Non-pigmented ciliary epithelial cell (primary cell): ENCODE measurements at regions not wholly inside any gene's neighbourhood (a gene's known extent, or its start where the extent isn't known, plus 50 kb on each side); places are given as distances from the start of the nearest gene placed in this dataset.
"Not testable (repeated sequence)": the region's sequence is repeated elsewhere in the genome, so short reads cannot be mapped to it uniquely, and the experiment has no call there.

Source experiments
- DNase-seq: peaks from one replicate; pipeline ENCODE4 v3.0.0-alpha.2; 2010; ENCODE audit warnings: low read depth

- no peak for DNase-seq
Observed at GRCh38 chr18:8882632-8883408, 177.5 kb downstream of the MTCL1 start.

GRCh38 chr18:8883409-8883668 is 178.0 kb downstream of the MTCL1 start:
- DNase-seq = no peak

GRCh38 chr18:8887877-8888276 is 182.5 kb downstream of the MTCL1 start:
- not testable (repeated sequence) for DNase-seq

GRCh38 chr18:8889489-8889888 is 184.1 kb downstream of the MTCL1 start:
- peak; percentile 36 for DNase-seq

GRCh38 chr18:8890503-8890902 is 185.1 kb downstream of the MTCL1 start:
- DNase-seq = not testable (repeated sequence)

- DNase-seq = peak; percentile 90
Observed at GRCh38 chr18:8890957-8891464, 185.7 kb downstream of the MTCL1 start.

GRCh38 chr18:8893221-8893620 is 187.9 kb downstream of the MTCL1 start:
- DNase-seq = no peak

GRCh38 chr18:8893628-8894231 is 188.4 kb downstream of the MTCL1 start:
- DNase-seq = no peak

- DNase-seq = no peak
Observed at GRCh38 chr18:8894823-8895222, 189.5 kb downstream of the MTCL1 start.

- no peak for DNase-seq
Observed at GRCh38 chr18:8895341-8895740, 190.0 kb downstream of the MTCL1 start.

- peak; percentile 19 for DNase-seq
Observed at GRCh38 chr18:8895987-8896619, 190.7 kb downstream of the MTCL1 start.

GRCh38 chr18:8899000-8899399 is 193.6 kb downstream of the MTCL1 start:
- no peak for DNase-seq

GRCh38 chr18:8900552-8900951 is 195.2 kb downstream of the MTCL1 start:
- DNase-seq = no peak

- no peak for DNase-seq
Observed at GRCh38 chr18:8901019-8901418, 195.7 kb downstream of the MTCL1 start.

GRCh38 chr18:8904316-8904715 is 198.2 kb upstream of the NDUFV2 start:
- no peak for DNase-seq

GRCh38 chr18:8908792-8909510 is 193.5 kb upstream of the NDUFV2 start:
- no peak for DNase-seq

GRCh38 chr18:8910186-8910822 is 192.2 kb upstream of the NDUFV2 start:
- no peak for DNase-seq

- DNase-seq = no peak
Observed at GRCh38 chr18:8910843-8911242, 191.7 kb upstream of the NDUFV2 start.

- no peak for DNase-seq
Observed at GRCh38 chr18:8911408-8912340, 190.8 kb upstream of the NDUFV2 start.

- no peak for DNase-seq
Observed at GRCh38 chr18:8912348-8913326, 189.9 kb upstream of the NDUFV2 start.
